Activated T-cell treated with anti-CD3 and anti-CD28 coated beads for 24 hours (primary cell): ENCODE measurements at regions not wholly inside any gene's neighbourhood (a gene's known extent, or its start where the extent isn't known, plus 50 kb on each side); places are given as distances from the start of the nearest gene placed in this dataset.
"Not testable (repeated sequence)": the region's sequence is repeated elsewhere in the genome, so short reads cannot be mapped to it uniquely, and the experiment has no call there.

Source experiments
- DNase-seq: peaks from one replicate; pipeline ENCODE4 v3.0.0-alpha.2; 2020; ENCODE audit warnings: low read depth

DNA sequence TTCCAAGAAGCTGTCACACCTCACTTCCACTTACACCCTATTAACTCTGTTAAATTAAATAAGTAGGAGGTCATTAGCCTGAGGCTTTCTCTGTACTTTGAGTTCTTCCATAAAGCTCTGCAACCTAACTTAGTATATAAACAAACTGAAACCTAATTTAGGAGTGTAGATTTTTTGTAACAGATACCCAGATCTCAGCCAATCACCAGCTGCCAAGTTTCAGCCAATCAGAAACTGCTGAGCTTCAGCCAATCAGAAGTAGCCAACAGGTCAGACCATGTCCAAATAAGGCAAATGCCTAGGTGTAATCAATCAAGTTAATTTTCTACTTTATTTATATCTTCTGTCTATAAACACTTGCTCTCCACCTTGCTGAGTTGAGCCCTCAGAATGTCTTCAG lies 142.7 kb upstream of the SULF2 start:
- DNase-seq, result no peak

- no peak for DNase-seq
Measured at GRCh38 chr20:47927385-47927851, 142.1 kb upstream of the SULF2 start.

- no peak for DNase-seq
Measured at GRCh38 chr20:47926731-47927130, 141.4 kb upstream of the SULF2 start.

DNA sequence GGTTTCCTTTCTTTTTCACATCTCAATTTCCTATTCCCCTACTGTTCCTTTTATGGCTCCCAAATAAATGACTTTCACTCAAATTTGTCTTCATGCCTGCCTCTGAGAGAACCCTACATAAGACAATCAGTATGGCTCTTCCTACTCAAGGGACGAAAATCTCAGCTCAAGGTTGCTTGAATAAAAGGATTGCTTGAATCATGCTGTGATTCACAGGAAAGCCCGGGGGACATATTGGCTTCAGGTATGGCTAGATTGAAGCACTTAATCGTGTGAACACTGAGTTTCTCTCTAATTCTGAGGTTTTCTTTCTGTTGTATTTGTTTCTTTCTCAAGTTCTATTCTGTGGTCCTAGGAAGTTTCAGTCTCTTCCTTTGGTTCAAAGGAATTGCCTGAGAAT lies 140.3 kb upstream of the SULF2 start:
- no peak for DNase-seq

- DNase-seq, result no peak
Measured at GRCh38 chr20:47922269-47922668, 137.0 kb upstream of the SULF2 start.

DNA sequence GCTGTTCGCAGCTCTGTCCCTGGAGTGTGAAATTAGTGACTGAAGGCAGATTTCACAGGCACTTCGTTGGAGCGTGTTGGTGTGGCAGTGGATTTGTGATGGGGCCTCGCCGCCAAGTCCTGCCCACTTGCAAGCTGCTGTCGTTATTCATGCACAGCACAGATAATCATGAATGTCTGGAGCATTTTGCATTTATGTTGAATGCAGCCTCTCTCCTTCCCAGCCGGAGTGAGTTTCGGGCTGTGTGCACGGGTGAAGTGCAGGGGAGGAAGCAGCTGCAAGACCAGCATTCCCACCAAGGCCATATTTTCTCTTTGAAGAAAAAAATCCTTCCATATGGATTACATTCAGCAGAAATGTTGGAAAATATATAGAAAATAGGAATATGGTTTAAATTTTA lies 136.5 kb upstream of the SULF2 start:
- DNase-seq, result not testable (repeated sequence)

GRCh38 chr20:47921408-47921807 lies 136.1 kb upstream of the SULF2 start:
- no peak for DNase-seq

GRCh38 chr20:47917549-47918070 lies 132.3 kb upstream of the SULF2 start:
- DNase-seq, result no peak

GRCh38 chr20:47915495-47915894 lies 130.2 kb upstream of the SULF2 start:
- DNase-seq, result no peak

GRCh38 chr20:47914792-47915191 lies 129.5 kb upstream of the SULF2 start:
- no peak for DNase-seq

- DNase-seq, result not testable (repeated sequence)
Measured at GRCh38 chr20:47912786-47913501, 127.7 kb upstream of the SULF2 start.

DNA sequence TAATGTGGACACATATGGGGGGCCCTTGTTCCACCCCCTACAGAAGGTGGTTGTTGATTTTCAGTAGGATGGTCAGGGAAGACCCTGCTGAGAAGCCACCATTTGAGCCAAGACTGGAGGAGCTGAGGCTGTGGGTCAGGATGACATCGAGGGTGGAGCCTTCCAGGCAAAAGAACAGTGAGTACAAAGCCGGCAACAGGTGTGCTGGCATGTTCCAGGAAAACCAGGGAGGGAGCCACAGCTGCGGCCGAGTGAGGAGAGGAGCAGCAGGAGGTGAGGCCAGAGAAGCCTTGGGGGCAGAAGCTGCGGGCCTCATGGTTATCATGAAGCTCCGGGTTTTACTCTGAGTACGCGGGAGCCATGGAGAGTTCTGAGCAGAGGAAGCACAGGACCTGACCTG lies 126.9 kb upstream of the SULF2 start:
- DNase-seq, result not testable (repeated sequence)

DNA sequence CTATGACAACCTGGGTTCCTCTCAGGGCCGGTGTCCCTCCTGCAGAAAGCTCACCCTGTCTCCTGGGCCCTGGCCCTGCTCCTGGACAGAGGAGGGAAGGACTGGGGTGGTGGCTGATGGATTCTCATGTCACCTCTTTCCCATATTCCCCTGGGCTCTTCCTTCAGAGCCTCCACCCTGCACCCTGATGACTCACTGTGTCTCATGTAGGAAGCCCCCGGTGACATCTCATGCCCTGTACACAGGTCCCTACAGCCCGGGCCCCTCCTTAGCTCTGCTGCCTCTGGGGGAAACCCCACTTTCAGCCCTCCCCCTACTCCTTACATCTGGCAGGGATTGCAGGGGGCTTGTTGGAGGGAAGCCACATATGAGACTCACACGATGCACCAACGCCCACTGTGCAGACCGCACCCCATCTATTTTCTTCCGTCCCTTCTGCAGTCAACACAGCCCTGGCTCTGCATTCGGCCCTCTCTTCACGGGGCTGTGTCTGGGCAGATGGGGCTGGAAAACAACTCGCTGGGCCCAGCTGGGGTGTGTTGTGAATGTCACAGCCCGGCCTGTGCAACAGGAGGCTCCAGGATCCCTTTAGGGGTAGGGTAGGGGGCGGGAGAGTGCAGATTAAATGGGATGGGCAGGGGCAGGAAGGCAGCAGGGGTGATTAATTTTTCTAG lies 124.6 kb upstream of the SULF2 start:
- DNase-seq, result not testable (repeated sequence)

GRCh38 chr20:47908361-47909035 lies 123.2 kb upstream of the SULF2 start:
- DNase-seq, result not testable (repeated sequence)

DNA sequence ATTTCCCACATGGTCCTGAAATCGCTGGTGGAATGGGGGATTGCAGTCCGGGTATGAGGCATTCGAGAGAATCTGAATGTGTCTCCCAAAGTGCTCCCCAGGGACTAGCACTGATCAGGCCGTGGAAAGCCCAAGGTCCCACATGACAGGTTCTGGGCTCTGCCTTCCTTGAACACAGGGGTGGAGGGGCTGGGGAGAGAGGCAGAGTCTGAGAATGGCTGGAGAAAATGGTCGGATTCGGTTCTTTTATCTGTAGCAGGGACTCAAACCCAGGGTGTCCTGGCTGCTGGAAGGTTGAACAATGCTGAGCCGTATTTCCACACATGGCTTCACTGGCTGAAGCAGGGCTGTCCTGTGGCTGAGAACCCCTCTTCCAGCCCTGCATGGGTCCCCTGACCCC lies 122.7 kb upstream of the SULF2 start:
- not testable (repeated sequence) for DNase-seq

DNA sequence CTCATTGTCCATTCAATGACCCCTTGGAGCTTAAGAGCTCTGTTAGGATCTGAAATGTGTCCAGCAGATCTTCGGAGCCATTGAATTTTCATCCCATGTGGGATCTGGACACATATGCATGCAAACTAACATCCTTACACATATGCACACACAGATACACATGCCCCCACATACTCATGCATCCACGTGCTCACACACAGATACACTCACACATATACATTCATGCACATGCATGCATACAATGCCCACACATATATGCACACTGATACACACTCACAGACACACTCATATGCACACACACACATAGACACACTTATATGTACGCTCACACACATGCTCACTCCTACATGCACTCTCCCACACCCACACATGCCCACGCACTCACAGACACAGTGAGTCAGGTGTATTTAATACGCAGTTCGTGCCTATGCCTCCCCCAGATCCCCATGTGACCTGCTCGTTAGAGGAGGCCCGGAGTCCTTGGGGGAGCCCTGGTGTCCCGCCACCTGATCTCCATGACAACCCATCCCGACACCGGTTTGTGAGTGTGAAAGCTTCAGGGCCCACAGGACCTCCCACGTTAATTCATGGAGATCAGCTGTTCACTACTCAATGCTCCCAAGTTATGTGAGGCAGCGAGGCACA lies 121.9 kb upstream of the SULF2 start:
- DNase-seq, result no peak

- DNase-seq, result no peak
Measured at GRCh38 chr20:47906348-47906660, 121.0 kb upstream of the SULF2 start.

DNA sequence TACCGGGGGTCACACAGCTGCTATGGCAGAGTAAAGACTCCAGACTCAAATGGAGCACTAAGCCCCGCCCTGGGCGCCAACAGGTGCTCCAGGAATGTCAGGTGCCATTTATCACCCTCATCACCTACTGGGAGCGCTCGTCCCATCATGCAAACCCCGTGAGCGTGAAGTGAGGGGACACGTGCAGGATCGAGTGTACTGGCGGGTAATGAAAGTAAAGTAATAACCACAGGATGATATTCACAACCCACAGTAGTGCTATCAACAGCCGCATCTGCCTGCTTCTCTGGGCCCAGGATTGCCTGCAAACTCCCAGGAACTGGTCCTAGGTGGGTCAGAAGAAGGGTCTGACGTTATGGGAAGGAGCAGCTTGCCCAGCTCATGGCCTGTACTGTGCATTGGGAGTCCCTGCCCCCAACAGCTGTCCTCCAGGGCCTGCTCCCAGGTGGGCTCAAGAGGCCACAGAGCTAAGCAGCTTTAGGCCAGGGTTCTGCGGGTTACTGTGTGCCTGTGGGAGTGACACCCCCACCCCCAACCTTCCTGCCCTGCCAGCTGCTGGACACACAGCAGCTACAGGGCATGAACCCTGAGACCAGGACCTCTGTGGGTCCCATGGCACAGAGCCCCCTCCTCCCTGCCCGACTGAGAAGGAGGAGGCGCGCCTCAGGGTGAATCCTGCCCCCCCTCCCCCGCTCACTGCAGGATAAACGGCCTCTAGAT lies 120.5 kb upstream of the SULF2 start:
- no peak for DNase-seq

GRCh38 chr20:47903009-47903408 lies 117.7 kb upstream of the SULF2 start:
- not testable (repeated sequence) for DNase-seq

DNA sequence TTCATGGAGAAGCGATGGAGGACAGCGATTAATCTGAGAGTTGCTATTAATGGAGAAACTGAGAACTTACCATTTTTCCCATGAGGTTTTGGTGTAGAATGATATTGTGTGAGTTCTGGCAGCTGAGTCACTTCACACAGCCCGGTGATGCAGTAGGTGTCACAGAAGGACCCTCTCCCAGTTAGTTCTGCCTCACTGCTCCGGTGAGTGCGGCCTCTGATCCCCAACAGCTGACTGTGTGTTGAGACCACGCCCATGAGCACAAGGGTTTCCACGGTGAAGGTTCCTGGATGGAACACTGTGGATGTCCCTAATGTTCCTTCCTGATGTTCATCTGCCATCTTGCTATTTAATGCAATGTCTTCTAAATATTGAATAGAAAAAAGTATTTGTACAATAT lies 114.0 kb upstream of the SULF2 start:
- DNase-seq, result not testable (repeated sequence)

- no peak for DNase-seq
Measured at GRCh38 chr20:47897461-47897860, 112.2 kb upstream of the SULF2 start.

DNA sequence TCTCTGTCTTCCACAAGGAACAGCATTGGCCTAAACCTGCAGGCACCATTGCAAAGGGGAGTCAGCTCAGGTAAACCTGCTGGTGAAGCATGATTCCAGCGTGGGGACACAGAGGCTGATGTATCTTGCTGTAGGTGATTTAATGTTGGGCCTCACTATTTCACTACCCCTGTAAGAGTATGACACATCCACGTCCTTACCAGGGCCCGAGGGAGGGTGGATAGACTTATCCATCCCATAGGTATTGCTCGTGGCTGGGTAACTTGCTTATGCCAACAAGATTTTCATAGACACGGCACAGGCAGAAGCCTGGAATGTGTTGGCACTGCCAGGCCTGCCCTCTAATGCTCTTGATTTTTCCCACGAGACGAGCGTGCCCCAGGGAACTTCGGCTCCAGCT lies 107.4 kb upstream of the SULF2 start:
- not testable (repeated sequence) for DNase-seq
